ENCODE measurements at regions not wholly inside any gene's neighbourhood (a gene's known extent, or its start where the extent isn't known, plus 50 kb on each side); places are given as distances from the start of the nearest gene placed in this dataset.
"Not testable (repeated sequence)": the region's sequence is repeated elsewhere in the genome, so short reads cannot be mapped to it uniquely, and the experiment has no call there.

DNA sequence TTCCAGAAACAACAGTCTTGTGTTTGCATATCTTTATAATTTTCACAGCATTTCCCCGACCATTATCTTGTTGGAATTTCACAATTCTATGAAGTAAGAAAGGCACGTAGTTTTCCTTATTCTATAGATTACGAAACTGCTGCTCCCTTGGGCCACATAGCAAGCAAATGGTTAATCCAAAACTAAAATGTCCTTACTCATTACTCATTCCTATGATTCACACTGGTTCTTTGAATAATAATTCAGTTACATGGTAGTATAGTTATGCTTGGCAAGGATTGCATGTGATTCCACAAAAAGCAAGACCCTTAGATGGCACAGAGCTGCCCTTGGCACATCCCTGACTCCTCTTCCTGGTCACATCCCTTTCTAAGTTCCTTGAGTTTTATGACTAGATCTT is 51.2 kb downstream of the OR13H1 start:
- DNase-seq, result no peak

GRCh38 chrX:131607792-131608369 is 64.0 kb downstream of the OR13H1 start:
- DNase-seq, result no peak

DNA sequence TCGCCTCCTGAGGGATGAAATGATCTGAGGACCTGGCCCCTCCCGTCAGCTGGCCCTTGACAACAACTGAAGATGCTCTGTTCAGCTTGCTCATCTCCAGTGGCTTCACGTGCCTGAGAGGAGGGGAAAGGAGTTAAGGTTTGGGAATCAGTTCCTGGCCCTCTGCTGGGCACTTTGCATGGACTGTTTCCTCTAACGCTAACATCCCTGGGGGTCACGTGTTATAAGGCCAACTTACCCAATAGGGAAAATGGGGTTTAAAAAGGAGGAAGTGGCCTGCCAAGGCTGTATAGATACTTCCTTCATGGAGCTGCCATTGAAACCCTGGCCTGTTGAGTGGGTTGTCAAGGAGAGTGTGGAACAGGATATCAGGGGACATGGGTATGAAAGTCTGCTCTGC is 65.6 kb downstream of the OR13H1 start:
- DNase-seq, result no peak

DNA sequence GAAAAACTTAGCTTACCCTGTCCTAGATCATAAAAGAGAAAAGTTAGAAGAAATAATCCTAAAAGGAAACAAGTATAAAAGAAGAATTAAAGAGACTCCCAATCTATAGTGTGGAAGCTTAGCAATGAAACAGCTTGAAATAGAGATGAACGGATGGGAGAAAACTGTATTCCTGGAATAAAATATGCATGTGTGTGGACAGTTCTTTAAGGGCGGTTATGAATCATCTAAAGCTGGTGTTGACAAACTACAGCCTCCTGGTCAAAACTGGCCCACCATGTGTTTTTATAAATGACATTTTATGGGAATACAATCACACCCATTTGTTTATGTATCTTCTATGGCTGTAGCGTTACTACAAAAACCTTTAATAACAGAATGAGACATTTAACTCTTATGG is 69.4 kb downstream of the OR13H1 start:
- no peak for DNase-seq

DNA sequence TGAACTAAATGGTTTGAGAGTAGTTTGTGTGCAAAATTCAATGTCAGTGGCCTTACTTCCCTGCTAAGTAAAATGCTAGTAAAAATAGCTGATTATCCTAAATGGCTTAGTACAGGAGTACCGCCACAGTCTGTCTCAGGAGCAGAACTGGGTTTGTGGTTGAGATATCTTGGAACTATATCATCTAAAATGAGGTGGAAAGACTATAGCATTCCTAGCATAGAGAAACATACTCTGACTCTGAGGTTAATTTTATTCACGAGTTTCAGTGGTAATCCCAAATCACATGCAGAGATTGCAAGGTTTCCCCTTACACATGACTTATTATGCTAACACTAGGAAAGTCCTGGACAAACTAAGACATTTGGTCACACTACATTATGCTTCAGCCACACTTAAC is 70.4 kb downstream of the OR13H1 start:
- DNase-seq, result no peak

DNA sequence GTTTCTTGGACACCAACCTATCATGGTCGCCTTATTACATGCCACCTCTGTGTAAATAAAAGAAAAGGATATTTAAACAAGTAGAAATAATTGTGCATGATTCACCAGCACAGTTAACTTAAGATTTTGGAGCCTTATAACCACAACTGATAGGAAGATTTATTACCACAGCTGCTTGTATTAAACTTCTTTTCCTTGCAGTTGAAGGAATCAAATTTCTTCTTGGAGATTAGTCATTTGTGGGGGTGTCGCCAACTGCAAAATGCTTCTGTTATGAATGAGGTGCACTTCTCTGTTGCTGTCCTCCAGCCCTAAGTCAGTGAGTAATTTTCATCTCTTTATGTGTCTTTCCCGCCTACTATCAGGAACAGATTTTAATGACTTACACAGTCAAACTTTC is 73.3 kb downstream of the OR13H1 start:
- no peak for DNase-seq

DNA sequence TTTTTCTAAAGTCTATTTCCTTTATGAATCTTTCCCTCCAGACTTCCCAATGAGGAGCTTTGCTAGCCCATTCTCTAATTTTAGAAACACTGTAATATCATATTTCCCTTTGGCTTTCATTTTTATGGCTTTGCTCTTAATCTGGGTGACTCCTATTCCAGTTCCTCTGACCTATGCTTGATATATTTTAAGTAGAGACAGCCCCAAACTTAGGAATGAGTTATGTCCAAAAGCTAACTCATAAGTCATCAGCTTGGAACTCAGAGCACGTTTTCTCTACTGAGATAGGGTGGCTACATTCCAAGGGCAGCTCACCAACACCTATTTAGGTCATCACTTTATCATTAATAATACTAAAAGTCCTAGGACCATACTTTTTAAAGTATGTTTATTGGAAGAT is 77.8 kb downstream of the OR13H1 start:
- DNase-seq, result no peak

GRCh38 chrX:131626681-131627296 is 82.9 kb downstream of the OR13H1 start:
- no peak for DNase-seq

DNA sequence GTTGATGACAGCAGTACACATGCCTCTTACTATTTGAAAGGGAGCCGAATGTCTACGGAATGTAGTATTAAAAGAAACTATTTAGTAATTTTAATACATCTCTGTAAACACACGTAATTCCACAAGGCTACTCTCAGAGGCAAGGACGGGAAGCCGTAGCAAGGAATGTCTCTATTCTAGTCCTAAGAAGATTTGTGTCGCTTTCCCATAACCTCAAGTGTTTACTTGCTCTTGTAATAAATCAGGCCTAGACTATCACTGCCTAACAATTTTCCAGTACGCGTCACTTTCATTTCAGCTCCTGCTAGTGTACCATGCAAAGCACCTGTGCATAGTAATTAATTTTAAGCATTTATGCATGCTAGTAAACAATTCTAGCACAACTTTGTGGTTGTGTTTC is 86.7 kb downstream of the OR13H1 start:
- no peak for DNase-seq

DNA sequence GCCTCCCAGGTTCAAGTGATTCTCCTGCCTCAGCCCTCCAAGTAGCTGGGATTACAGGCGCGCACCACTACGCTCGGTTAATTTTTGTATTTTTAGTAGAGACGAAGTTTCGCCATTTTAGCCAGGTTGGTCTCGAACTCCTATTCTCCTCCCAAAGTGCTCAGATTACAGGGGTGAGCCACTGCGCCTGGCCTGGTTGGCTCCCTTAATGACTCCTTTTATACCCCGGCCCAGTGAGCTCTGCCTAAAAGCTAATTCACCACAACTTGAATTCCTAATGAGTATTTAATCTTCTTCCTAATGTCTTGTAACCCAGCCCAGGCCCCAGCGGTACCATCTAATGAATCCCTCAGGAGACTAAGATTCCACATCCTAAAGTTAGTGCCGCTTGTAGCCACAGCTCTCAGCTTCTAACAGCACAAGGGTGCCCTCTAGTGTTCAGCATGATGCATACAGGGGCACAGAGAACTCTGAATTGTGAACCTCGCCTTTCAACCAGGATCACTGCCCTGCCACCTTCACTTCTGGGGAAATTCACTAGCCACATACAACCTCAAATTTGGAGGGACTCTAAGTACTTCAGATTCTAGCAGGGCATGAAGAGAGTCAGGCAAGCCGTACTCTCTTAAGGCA is 89.5 kb downstream of the OR13H1 start:
- peak; percentile 9 for DNase-seq

DNA sequence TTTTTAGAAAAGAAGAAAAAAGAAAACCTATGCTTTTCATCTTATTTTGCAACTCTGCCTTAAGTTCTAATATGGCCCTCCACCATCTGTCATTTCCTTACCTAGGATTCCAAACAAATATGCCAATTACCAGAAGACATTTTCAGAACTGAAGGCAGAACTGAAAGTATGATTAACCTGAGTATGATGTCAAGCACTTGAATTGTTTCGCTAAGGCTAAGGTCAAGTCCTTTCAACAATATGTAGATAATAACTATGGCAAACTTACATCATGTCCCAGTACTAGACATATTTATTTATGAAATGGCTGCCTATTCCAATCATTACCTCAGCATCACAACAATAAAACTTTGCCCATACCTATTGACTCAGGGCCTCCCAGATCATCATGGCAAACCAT is 91.0 kb downstream of the OR13H1 start:
- no peak for DNase-seq

GRCh38 chrX:131646106-131646505 is 102.2 kb downstream of the OR13H1 start:
- no peak for DNase-seq

DNA sequence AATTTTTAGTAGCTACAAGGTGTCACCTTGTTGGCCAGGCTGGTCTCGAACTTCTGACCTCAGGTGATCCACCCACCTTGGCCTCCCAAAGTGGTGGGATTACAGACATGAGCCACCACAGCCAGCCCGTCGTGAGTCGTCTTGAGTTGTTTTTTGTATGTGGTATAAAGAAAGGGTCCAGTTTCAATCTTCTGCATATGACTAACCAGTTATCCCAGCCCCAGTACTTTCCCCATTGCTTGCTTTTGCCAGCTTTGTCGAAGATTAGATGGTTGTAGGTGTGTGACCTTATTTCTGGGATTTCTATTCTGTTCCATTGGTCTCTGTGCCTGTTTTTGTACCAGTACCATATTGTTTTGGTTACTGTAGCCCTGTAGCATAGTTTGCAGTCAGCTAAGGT is 105.9 kb downstream of the OR13H1 start:
- no peak for DNase-seq

- no peak for DNase-seq
These were observed 107.0 kb downstream of the OR13H1 start for GRCh38 chrX:131650637-131651410.

- not testable (repeated sequence) for DNase-seq
These were observed 119.9 kb downstream of the OR13H1 start for GRCh38 chrX:131663726-131664125.

DNA sequence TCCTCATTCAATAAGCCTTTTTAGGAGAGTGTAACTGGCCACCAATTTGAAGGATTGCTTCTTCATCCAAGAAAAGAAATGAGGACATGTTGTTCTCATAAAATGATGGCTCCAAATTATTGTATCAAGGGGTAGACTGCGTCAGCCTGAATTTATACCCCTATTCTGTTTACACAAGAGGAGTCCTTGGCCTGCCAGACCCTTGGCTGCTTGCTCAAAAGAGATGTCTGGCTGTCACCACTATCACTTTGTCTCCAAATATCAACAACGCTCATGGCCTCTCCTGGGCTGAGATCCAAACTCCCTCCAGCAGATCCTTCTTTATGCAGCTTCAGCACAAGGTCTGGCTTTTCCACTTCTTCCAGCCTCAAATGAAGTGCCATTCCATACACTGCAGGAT is 127.9 kb downstream of the OR13H1 start:
- DNase-seq, result no peak

GRCh38 chrX:131675596-131676194 is 131.8 kb downstream of the OR13H1 start:
- no peak for DNase-seq

DNA sequence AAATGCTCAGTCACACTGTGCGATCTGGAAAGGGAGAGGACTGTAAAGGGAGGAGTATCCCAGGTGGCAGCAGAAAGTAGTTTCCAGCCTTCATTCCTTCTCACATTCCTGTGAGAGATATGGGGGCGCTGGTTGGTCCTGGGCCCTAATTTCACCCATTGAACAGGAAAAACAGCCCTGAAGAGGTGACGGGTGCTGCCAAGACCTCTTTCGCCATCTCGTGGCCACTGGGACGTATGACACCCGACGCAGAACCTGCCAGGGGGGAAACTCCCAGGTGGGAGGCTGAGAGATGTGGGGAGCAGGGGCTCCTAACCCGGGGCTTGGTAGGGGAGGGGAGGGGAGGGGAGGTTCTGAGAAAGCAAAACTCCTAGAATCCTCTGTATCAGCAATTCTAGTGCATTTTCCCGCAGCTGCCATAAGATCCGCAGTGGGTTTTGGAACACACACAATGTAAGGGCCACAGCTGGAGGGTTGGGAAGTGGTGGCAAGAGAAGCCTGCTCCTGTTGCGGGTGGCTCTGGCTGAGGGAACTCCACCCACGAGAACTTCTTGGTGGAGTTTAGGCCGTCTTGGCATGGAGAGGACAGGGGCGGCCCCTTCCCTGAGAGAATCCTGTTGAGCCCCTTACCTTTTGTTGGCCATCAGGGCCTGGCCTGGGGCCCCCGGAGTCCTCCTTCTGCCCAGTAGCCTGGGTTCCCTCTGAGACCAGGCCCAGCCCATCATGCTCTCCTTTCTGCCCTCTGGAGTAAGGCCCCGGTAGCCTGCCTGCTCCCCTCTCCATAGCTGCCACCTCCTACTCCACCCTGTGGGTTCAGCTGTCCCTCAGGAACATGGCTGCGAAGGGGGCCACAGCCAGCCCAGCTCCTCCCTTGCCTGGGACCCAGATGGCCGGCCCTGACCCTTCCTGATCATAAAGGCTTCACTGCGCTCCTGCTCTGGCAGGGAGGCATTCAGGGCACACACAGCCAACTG is 134.1 kb downstream of the OR13H1 start:
- peak; percentile 7 for DNase-seq

- not testable (repeated sequence) for DNase-seq
These were observed 138.9 kb downstream of the OR13H1 start for GRCh38 chrX:131682735-131683134.

- DNase-seq, result no peak
These were observed 149.5 kb downstream of the OR13H1 start for GRCh38 chrX:131693359-131693758.

- not testable (repeated sequence) for DNase-seq
These were observed 153.1 kb downstream of the OR13H1 start for GRCh38 chrX:131696989-131697388.

DNA sequence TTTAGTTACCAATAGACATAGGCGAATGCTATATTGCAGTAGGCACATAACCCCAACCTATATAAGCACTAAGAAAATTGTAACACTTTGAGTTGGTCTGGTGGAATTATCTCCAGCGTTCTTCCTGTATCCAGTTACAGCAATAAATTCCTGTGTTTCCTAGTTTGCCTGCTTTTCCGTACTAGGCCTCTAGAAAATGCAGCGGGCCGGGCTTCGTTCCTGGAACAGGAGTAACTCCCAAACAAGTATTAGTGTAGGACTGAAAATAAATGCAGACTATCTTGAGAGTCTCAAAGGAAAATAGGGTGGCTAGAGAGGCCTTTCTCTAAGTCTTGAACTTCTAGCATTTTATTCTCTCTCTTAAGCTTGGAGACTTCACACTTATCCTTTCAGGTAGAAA is 159.8 kb downstream of the OR13H1 start:
- DNase-seq, result no peak
